Panc1 (cell line): ENCODE measurements at regions not wholly inside any gene's neighbourhood (a gene's known extent, or its start where the extent isn't known, plus 50 kb on each side); places are given as distances from the start of the nearest gene placed in this dataset.

Experiments
- ATAC-seq: fragments of 200-7000 bp; cut with Tn5 transposase; 2 replicates; pipeline ENCODE4 v1.9.1; 2020; ENCODE audit warnings: mild to moderate bottlenecking, moderate library complexity
- BruUV-seq: library from RNA; stranded (reverse); fragments of 400-500 nt; replicated peaks from 2 replicates; lab custom pipeline; 2021; lab: Mats Ljungman, UMichigan
- CTCF ChIA-PET: fragments of 300-600 bp; sonication (Branson Sonifier 250); formaldehyde crosslinking; loops from one replicate; lab custom pipeline; 2022; ENCODE audit warnings: antibody characterized with exemption; lab: Charles Lee
- POLR2A ChIA-PET: fragments of 300-600 bp; sonication (Branson Sonifier 250); formaldehyde crosslinking; loops from one replicate; lab custom pipeline; 2022; ENCODE audit warnings: antibody characterized with exemption; lab: Charles Lee
- DNase-seq: peaks from one replicate; pipeline ENCODE4 v3.0.0-alpha.2; 2010; ENCODE audit warnings: low read depth, low spot score
- H3K27ac ChIP-seq: 2 replicates; pipeline ENCODE4 v1.5.1; 2011; ENCODE audit warnings: mild to moderate bottlenecking, low read length, inconsistent platforms
- H3K27me3 ChIP-seq: fragments of 200-500 bp; sonication (Bioruptor generic); 2 replicates; pipeline ENCODE4 v1.6.0; 2014; ENCODE audit warnings: low read length, inconsistent platforms; ENCODE audit not compliant: control insufficient read depth, insufficient read depth
- H3K36me3 ChIP-seq: fragments of 200-500 bp; sonication (Bioruptor generic); 2 replicates; pipeline ENCODE4 v1.5.1; 2014; ENCODE audit warnings: inconsistent platforms, mild to moderate bottlenecking, low read length, moderate library complexity; ENCODE audit not compliant: control insufficient read depth, insufficient read depth
- H3K4me1 ChIP-seq: 2 replicates; pipeline ENCODE4 v1.5.1; 2011; ENCODE audit warnings: inconsistent platforms, mild to moderate bottlenecking, low read length, moderate library complexity; ENCODE audit not compliant: control insufficient read depth, insufficient read depth
- H3K4me3 ChIP-seq, 2 experiments: 2 replicates each; pipeline ENCODE4 v1.5.1; 2011 to 2012; ENCODE audit warnings: low read depth in 2 of 2, low read length in 2 of 2, mild to moderate bottlenecking in 2 of 2, inconsistent platforms in 1 of 2, moderate library complexity in 1 of 2
- H3K9me3 ChIP-seq: fragments of 200-500 bp; sonication (Bioruptor generic); 2 replicates; pipeline ENCODE4 v1.5.1; 2014; ENCODE audit warnings: low read depth, mild to moderate bottlenecking, inconsistent platforms, low read length, moderate library complexity; ENCODE audit not compliant: control insufficient read depth, insufficient read depth
- POLR2AphosphoS5 ChIP-seq: IDR thresholded peaks from 2 replicates; pipeline ENCODE4 v1.6.1; 2012; ENCODE audit warnings: mild to moderate bottlenecking, low read depth, low read length, moderate library complexity
- SIN3A ChIP-seq: IDR thresholded peaks from 2 replicates; pipeline ENCODE4 v1.6.1; 2012; ENCODE audit warnings: low read depth, mild to moderate bottlenecking, low read length, moderate library complexity, borderline replicate concordance; ENCODE audit not compliant: insufficient read depth
- TCF7L2 ChIP-seq: IDR thresholded peaks from 2 replicates; pipeline ENCODE4 v1.6.1; 2011; ENCODE audit warnings: mild to moderate bottlenecking, low read depth, low read length, inconsistent platforms
- in situ Hi-C: cut with HindIII; loops from 2 replicates; pipeline ENCODE4 v1.10.0; 2016; ENCODE audit warnings: low sequenced_read_pairs, low pct_unique_long_range_greater_than_20kb
- intact Hi-C: fragments of 100-400 bp; cut with micrococcal nuclease; formaldehyde crosslinking; loops from one replicate; pipeline ENCODE4 v1.10.0; 2022; ENCODE audit not compliant: unreplicated experiment
- TF ChIP-seq, protein P1 (sequence below): fragments of 450-650 bp; IDR thresholded peaks from 2 replicates; pipeline ENCODE4 v1.5.1; 2017; ENCODE audit warnings: mild to moderate bottlenecking
- TF ChIP-seq, protein P2 (sequence below), 2 experiments: IDR thresholded peaks; 2 replicates each; pipeline ENCODE4 v1.6.1; 2011 to 2012; ENCODE audit warnings: low read depth in 2 of 2, control low read depth in 1 of 2, low read length in 1 of 2, mild to moderate bottlenecking in 1 of 2, moderate library complexity in 1 of 2; ENCODE audit not compliant: insufficient read depth in 1 of 2

DNA sequence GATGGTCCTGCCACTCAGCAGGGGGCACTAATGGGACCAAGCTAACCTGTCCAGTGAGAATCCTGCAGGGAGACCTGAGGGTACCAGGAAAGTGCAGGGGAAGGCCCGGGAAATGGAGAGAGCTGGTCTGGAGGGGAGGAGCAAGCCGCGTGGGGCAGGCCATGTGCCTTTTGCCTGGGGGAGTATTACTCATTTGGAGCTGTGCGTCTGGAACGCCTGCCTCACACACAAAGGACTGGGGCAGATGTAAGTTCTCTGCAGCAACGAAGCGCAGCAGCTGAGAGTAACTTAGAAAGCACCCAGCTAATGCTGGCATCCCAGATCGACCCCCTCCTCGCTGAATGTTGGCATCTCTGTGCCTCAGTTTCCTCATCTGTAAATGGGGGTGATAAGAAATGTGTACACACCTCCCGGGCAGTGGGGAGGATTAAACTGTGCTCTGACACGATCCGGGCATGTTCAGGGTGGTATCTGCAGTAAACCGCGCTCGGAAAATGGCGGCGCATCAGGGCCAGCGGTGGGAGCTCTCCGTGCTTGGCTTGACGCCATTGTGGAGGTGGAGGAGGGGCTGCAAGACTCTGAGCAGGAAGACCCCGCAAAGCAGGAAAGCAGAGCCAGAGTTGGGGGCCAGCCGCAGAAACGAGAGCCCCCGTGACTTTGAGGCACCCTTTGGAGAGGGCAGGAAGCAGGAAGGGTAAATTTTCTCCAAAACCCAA lies 212.5 kb downstream of the NPHP4 start:
- Histone ChIP-seq H3K36me3 (no peaks in the 10 kb centered on the region), H3K9me3 (no peaks in the 10 kb centered on the region), H3K4me1 (no peaks in the 10 kb centered on the region), H3K27me3 (no peaks in the 10 kb centered on the region), H3K27ac (no peak overlapping the region), H3K4me3 (no peak overlapping the region)
- no peak for TF ChIP-seq SIN3A
- TF ChIP-seq TCF7L2: no peak
- TF ChIP-seq, protein P1, sequence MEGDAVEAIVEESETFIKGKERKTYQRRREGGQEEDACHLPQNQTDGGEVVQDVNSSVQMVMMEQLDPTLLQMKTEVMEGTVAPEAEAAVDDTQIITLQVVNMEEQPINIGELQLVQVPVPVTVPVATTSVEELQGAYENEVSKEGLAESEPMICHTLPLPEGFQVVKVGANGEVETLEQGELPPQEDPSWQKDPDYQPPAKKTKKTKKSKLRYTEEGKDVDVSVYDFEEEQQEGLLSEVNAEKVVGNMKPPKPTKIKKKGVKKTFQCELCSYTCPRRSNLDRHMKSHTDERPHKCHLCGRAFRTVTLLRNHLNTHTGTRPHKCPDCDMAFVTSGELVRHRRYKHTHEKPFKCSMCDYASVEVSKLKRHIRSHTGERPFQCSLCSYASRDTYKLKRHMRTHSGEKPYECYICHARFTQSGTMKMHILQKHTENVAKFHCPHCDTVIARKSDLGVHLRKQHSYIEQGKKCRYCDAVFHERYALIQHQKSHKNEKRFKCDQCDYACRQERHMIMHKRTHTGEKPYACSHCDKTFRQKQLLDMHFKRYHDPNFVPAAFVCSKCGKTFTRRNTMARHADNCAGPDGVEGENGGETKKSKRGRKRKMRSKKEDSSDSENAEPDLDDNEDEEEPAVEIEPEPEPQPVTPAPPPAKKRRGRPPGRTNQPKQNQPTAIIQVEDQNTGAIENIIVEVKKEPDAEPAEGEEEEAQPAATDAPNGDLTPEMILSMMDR: no peak
- no peak for TF ChIP-seq POLR2AphosphoS5
- TF ChIP-seq, protein P2, sequence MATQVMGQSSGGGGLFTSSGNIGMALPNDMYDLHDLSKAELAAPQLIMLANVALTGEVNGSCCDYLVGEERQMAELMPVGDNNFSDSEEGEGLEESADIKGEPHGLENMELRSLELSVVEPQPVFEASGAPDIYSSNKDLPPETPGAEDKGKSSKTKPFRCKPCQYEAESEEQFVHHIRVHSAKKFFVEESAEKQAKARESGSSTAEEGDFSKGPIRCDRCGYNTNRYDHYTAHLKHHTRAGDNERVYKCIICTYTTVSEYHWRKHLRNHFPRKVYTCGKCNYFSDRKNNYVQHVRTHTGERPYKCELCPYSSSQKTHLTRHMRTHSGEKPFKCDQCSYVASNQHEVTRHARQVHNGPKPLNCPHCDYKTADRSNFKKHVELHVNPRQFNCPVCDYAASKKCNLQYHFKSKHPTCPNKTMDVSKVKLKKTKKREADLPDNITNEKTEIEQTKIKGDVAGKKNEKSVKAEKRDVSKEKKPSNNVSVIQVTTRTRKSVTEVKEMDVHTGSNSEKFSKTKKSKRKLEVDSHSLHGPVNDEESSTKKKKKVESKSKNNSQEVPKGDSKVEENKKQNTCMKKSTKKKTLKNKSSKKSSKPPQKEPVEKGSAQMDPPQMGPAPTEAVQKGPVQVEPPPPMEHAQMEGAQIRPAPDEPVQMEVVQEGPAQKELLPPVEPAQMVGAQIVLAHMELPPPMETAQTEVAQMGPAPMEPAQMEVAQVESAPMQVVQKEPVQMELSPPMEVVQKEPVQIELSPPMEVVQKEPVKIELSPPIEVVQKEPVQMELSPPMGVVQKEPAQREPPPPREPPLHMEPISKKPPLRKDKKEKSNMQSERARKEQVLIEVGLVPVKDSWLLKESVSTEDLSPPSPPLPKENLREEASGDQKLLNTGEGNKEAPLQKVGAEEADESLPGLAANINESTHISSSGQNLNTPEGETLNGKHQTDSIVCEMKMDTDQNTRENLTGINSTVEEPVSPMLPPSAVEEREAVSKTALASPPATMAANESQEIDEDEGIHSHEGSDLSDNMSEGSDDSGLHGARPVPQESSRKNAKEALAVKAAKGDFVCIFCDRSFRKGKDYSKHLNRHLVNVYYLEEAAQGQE (IDR thresholded peaks at IDR 0.05; ENCODE audit: insufficient read depth in 1 of 2, low read depth in 2 of 2, low read length in 1 of 2): no peak
- no TSS peak for BruUV-seq
- POLR2A ChIA-PET: no interaction called here
- intact Hi-C loops: no loop called here
- in situ Hi-C loops: no loop called here
- CTCF ChIA-PET: no interaction called here
- no peak for DNase-seq
- ATAC-seq: no peak

DNA sequence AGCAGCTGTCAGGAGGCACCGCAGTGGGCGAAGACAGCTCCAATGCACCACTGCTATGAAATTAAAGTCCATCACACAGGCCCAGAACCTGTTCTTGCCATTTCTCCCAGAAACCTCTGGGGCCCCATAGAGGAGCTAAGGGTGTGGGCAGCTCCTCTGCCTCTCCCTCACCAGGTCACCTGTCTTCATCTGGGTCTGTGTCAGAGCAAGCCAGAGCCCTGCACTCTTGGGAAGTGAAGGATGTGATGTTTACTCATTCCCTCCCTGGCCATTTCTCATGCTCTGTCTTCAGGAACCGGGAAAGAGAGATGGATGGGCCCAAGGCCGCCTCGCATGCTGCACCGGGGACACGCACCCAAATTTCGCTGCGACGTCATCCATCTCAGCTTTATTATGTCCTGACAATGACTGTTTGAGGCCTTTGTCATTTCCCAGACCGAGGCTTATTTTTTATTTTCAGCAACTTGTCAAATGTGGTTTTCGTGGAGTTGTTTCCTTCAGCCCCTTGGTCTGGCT lies 216.1 kb downstream of the NPHP4 start:
- Histone ChIP-seq H3K36me3 (no peaks in the 10 kb centered on the region), H3K4me3 (no peak overlapping the region), H3K27me3 (no peaks in the 10 kb centered on the region), H3K4me1 (no peaks in the 10 kb centered on the region), H3K27ac (no peak overlapping the region), H3K9me3 (no peaks in the 10 kb centered on the region)
- POLR2A ChIA-PET: no interaction called here
- DNase-seq (no peak), ATAC-seq (no peak)
- CTCF ChIA-PET: no interaction called here
- no TSS peak for BruUV-seq
- intact Hi-C loops: no loop called here
- in situ Hi-C loops: no loop called here
- no peak for TF ChIP-seq POLR2AphosphoS5
- TF ChIP-seq SIN3A: no peak
- TF ChIP-seq, protein P1: no peak
- no peak for TF ChIP-seq TCF7L2
- TF ChIP-seq, protein P2 (IDR thresholded peaks at IDR 0.05; ENCODE audit: insufficient read depth in 1 of 2, low read depth in 2 of 2, low read length in 1 of 2): no peak
